Right atrium auricular region (tissue), 2 donors: ENCODE measurements at regions not wholly inside any gene's neighbourhood (a gene's known extent, or its start where the extent isn't known, plus 50 kb on each side); places are given as distances from the start of the nearest gene placed in this dataset.

Experiments used
- DNase-seq: peaks from one replicate; pipeline ENCODE4 v3.0.0-alpha.2; 2019; ENCODE audit warnings: low spot score
- H3K27ac ChIP-seq, 2 donors: fragments of 200-600 bp; sonication (generic); 1 replicate in 1 of 2; 2 replicates in 1 of 2; pipeline ENCODE4 v1.5.1; 2016 to 2019
- H3K27me3 ChIP-seq, 2 donors: fragments of 200-600 bp; sonication (generic); one replicate each; pipeline versions ENCODE4 v1.5.1 to v1.6.0; 2017 to 2019
- H3K36me3 ChIP-seq: fragments of 200-600 bp; sonication (generic); one replicate; pipeline ENCODE4 v1.5.1; 2016
- H3K4me1 ChIP-seq, 2 donors: fragments of 200-600 bp; sonication (generic); one replicate each; pipeline versions ENCODE4 v1.5.1 to v1.6.0; 2017 to 2019
- H3K4me3 ChIP-seq, 2 donors: fragments of 200-600 bp; sonication (generic); 1 replicate in 1 of 2; 2 replicates in 1 of 2; pipeline ENCODE4 v1.5.1; 2017 to 2019; ENCODE audit warnings: mild to moderate bottlenecking in 1 of 2, moderate library complexity in 1 of 2
- H3K9me3 ChIP-seq, 2 donors: fragments of 200-600 bp; sonication (generic); one replicate each; pipeline ENCODE4 v1.5.1; 2019
- TF ChIP-seq, protein P1 (sequence below), 2 donors: fragments of 200-600 bp; sonication (generic); IDR thresholded peaks; one replicate each; pipeline ENCODE4 v1.5.1; 2019; ENCODE audit warnings: antibody characterized with exemption in 2 of 2

DNA sequence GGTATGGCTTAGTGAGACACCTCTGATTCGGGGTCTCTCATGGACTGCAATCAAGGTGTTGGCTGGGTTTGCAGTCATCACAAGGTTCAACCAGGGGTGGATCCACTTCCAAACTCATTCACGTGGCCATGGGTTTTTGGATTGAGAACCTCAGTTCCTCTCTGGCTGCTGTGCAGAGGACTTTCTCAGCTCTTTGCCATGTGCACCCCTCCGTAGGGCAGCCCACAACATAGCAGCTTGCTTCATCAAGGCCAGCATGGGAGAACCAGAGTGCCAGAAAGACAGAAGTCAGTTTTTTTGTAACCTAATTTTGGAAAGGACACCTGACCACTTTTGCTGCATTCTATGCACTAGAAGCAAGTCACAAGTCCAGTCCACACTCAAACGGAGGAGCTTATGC, 154.9 kb downstream of the PJA1 start:
- Histone ChIP-seq H3K4me1 (peaks cover 0 to 5% of the 10 kb centered on the region in 2 donors), H3K27me3 (no peaks in the 10 kb centered on the region), H3K9me3 (peaks cover 0 to 5% of the 10 kb centered on the region in 2 donors), H3K36me3 (no peaks in the 10 kb centered on the region), H3K4me3 (no peak overlapping the region), H3K27ac (no peak overlapping the region)
- TF ChIP-seq, protein P1, sequence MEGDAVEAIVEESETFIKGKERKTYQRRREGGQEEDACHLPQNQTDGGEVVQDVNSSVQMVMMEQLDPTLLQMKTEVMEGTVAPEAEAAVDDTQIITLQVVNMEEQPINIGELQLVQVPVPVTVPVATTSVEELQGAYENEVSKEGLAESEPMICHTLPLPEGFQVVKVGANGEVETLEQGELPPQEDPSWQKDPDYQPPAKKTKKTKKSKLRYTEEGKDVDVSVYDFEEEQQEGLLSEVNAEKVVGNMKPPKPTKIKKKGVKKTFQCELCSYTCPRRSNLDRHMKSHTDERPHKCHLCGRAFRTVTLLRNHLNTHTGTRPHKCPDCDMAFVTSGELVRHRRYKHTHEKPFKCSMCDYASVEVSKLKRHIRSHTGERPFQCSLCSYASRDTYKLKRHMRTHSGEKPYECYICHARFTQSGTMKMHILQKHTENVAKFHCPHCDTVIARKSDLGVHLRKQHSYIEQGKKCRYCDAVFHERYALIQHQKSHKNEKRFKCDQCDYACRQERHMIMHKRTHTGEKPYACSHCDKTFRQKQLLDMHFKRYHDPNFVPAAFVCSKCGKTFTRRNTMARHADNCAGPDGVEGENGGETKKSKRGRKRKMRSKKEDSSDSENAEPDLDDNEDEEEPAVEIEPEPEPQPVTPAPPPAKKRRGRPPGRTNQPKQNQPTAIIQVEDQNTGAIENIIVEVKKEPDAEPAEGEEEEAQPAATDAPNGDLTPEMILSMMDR (IDR thresholded peaks at IDR 0.05), result no peak
- no peak for DNase-seq

DNA sequence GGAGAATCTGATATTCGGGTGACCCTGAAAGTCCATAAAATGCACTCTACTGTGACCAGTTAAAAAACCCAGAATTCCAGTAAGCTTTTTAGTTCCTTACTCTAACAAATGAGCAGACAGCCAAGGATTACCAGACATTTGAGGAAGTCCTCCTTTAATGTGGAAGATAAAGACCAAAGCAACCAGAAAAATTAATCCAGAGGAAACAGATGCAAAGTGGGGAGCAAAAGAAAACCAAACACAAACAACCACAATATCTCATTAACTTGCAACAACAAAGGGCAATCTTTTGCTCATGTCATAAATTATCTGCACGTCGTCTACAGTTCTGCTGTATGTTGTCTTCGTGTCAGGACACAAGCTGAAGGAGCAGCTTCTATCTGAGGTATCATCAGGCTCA, 164.4 kb downstream of the PJA1 start:
- TF ChIP-seq, protein P1 (IDR thresholded peaks at IDR 0.05), result no peak
- Histone ChIP-seq H3K27ac (no peak overlapping the region), H3K27me3 (no peaks in the 10 kb centered on the region), H3K9me3 (no peaks in the 10 kb centered on the region), H3K36me3 (no peaks in the 10 kb centered on the region), H3K4me1 (peaks cover 0 to 17% of the 10 kb centered on the region in 2 donors), H3K4me3 (no peak overlapping the region)
- DNase-seq, result no peak

DNA sequence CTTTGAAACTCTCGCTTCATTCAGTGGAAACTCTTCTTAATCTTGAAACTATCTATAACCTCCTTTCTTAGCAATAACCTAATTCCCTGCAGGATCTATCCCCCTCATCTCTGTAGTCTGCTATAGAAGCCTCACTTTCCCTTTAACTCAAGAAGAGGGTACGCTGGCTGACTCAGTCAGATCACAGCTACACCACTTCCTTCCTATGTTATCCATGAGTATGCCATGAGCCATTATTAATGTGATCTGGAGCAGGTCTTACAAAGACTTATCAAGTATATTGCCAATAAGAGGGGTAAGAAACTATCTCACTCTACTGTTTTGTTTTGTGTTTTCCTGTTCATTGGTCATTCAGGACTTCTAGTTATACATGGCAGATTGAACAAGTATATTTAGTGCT, 165.3 kb downstream of the PJA1 start:
- TF ChIP-seq, protein P1 (IDR thresholded peaks at IDR 0.05), result no peak
- DNase-seq, result no peak
- Histone ChIP-seq H3K27me3 (no peaks in the 10 kb centered on the region), H3K27ac (no peak overlapping the region), H3K4me1 (peaks cover 0 to 26% of the 10 kb centered on the region in 2 donors), H3K9me3 (no peaks in the 10 kb centered on the region), H3K36me3 (no peaks in the 10 kb centered on the region), H3K4me3 (no peak overlapping the region)

DNA sequence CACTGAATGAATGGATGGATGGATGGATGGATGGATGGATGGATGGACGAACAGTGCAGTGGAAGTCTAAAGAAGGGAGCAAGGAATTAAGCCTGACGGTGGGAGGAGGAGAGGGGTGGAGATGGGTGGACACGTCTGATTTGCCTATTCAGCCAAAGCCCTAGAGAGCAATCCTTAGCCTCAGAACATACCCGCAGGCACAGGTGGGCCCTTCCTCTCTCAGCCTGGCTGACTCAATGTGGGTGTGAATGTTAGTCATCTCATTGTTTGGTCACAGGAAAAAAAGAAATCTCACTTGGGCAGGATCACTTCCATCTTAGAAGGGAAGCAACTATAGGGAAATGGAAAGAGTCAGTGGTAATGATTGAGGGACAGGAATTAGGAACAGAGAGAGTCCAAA, 165.9 kb downstream of the PJA1 start:
- H3K27me3 ChIP-seq, result no peaks in the 10 kb centered on the region
- H3K36me3 ChIP-seq, result no peaks in the 10 kb centered on the region
- no peak overlapping the region for H3K4me3 ChIP-seq
- H3K27ac ChIP-seq, result no peak overlapping the region
- H3K4me1 ChIP-seq, result peaks cover 0 to 30% of the 10 kb centered on the region in 2 donors
- H3K9me3 ChIP-seq, result no peaks in the 10 kb centered on the region
- peak; percentile 42 for DNase-seq
- TF ChIP-seq, protein P1 (IDR thresholded peaks at IDR 0.05), result no peak

DNA sequence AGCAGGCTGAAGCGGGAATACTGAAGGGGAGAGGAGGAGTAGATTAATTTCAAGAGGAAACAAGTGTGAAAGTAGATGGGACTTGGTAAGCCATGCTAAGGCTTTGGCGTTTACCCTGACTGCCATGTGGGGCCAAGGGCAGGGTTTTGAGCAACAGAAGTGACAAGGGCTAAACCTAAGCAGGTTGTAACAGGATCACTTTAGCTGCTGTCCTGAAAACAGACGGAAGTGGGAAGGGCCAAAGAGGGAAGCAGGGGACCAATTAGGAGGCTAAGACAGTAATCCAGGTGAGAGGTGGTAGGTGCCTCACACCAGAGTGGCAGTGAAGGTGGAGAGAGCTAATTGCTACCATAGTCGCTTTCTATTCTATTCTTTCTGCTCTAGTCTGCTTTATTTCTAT, 166.5 kb downstream of the PJA1 start:
- Histone ChIP-seq H3K4me3 (no peak overlapping the region), H3K27ac (no peak overlapping the region), H3K36me3 (no peaks in the 10 kb centered on the region), H3K9me3 (no peaks in the 10 kb centered on the region), H3K27me3 (no peaks in the 10 kb centered on the region), H3K4me1 (peaks cover 0 to 30% of the 10 kb centered on the region in 2 donors)
- peak; percentile 40 for DNase-seq
- TF ChIP-seq, protein P1 (IDR thresholded peaks at IDR 0.05), result no peak

DNA sequence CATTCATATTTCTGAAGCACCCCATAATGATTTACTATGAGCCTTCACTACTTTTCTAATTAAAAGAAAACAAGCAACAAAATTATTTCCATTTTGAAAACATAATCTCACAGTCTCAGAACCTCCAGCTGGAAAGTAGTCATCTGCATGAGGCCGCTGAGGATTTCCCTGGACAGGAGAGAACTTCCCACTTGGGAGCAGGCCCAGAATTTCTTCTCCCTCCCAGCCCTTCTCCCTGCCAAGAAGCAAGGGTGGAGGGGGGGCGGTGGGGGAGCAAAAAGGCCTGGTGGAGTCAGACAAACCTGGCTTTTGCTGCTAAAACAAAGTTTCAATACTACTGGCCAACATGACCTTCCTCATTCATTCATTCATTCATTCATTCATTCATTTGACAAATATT, 167.3 kb downstream of the PJA1 start:
- peaks cover 0 to 30% of the 10 kb centered on the region in 2 donors for H3K4me1 ChIP-seq
- H3K27me3 ChIP-seq, result no peaks in the 10 kb centered on the region
- no peaks in the 10 kb centered on the region for H3K36me3 ChIP-seq
- H3K4me3 ChIP-seq, result no peak overlapping the region
- peak; percentile 64 for DNase-seq
- no peaks in the 10 kb centered on the region for H3K9me3 ChIP-seq
- TF ChIP-seq, protein P1 (IDR thresholded peaks at IDR 0.05), result no peak
- H3K27ac ChIP-seq, result peak overlapping the region in 1 of 2 donors; percentile 66
